ENCODE measurements at regions not wholly inside any gene's neighbourhood (a gene's known extent, or its start where the extent isn't known, plus 50 kb on each side); places are given as distances from the start of the nearest gene placed in this dataset.

DNA sequence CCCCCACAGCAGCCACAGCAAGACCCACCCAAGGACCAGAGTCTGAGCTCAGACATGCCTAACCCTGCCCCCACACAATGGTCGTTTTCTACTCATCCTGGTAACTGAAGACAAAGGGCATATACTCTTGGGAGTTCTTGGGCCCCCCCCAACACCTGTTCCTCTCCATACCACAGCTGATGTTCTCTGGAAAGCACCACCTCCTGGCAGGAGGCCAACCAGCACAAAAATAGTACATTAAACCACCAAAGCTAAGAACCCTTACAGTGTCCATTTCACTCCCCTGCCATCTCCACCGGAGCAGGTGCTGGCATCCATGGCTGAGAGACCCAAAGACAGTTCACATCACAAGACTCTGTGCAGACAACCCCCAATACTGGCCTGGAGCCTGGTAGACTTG lies 80.6 kb upstream of the DAAM1 start:
- TF ChIP-seq, protein P1, sequence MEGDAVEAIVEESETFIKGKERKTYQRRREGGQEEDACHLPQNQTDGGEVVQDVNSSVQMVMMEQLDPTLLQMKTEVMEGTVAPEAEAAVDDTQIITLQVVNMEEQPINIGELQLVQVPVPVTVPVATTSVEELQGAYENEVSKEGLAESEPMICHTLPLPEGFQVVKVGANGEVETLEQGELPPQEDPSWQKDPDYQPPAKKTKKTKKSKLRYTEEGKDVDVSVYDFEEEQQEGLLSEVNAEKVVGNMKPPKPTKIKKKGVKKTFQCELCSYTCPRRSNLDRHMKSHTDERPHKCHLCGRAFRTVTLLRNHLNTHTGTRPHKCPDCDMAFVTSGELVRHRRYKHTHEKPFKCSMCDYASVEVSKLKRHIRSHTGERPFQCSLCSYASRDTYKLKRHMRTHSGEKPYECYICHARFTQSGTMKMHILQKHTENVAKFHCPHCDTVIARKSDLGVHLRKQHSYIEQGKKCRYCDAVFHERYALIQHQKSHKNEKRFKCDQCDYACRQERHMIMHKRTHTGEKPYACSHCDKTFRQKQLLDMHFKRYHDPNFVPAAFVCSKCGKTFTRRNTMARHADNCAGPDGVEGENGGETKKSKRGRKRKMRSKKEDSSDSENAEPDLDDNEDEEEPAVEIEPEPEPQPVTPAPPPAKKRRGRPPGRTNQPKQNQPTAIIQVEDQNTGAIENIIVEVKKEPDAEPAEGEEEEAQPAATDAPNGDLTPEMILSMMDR (IDR thresholded peaks at IDR 0.05) = no peak
- no peak for TF ChIP-seq POLR2AphosphoS5 (IDR thresholded peaks at IDR 0.05)
- TF ChIP-seq EP300 (IDR thresholded peaks at IDR 0.05) = no peak
- no peak for TF ChIP-seq POLR2A (IDR thresholded peaks at IDR 0.05)
